HG03045 (cell line): ENCODE measurements at regions not wholly inside any gene's neighbourhood (a gene's known extent, or its start where the extent isn't known, plus 50 kb on each side); places are given as distances from the start of the nearest gene placed in this dataset.

Source experiments
- ATAC-seq: cut with Tn5 transposase; IDR thresholded peaks from one replicate; pipeline ENCODE4 v1.9.1; 2021; ENCODE audit warnings: mild to moderate bottlenecking, moderate library complexity; ENCODE audit not compliant: unreplicated experiment

DNA sequence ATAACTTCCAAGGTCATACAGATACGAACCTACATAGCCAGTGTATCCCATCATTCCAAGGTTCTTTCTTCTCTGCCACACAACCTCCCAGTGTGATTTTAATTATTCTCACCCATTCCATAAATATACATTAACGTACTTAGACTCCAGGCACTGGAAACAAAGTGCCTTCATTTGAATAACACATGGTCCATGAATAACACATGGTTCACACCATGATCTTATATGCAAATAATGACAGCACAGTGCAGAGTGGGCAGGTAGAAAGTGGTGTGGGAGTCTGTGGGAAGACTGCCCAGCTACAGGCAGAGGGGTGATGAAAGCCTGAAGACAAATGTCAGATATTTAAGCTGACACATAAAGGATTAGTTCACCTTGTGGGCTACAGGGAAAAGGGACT lies 425.2 kb downstream of the HACE1 start:
- no peak for ATAC-seq

DNA sequence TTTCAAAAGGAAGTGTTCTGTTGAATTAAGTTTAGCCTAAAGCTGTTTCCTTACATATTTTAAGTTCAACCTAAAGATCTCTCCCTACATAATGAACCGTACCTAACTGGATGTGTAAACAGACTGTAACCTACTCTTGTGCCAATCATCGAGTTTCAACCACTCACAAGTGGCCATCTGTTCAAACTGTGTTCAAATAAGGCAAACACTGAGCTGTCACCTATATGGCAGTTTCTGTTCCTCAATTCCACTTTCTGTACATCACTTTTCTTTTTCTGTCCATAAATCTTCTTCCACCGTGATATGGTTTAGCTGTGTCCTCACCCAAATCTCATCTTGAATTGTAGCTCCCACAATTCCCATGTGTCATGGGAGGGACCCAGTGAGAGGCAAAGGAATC lies 428.6 kb downstream of the HACE1 start:
- no peak for ATAC-seq

DNA sequence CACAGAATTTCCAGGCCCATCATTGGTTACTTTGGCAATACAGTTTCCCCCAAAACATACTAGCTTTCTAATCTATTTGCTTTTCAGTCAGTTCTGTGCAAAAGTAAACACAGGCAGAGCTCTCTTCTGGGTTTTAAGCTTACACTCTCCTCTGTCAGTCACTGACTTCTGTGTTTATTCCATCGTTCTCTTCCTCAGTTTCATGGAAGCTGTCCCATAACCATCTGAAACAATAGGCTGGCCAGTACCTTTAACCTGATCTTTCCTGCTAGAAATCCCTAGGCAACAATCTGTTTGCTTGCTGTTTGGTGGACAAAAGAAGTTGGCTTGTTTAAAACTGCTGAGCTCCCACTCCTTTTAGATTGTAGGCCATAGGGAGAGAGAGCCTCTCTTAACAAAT lies 431.5 kb downstream of the HACE1 start:
- ATAC-seq = no peak

DNA sequence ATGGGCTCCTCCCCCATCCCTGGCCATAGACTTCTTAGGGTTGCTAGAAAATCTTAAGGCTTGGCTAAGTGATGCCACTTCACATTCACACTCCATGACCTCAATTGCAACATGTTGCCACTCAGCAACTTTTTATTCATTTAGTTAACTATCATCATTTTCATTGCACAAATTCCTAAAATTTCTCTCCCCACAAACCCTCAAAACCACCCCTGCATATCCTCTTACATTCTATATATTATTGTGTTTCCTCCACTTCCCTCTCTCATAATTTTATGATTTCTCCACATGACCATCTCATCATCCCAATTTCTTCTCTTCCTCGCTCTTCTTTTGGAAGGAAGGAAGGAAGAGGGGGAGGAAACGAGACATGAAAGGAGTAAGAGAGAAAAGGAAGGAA lies 436.0 kb downstream of the HACE1 start:
- ATAC-seq = no peak

DNA sequence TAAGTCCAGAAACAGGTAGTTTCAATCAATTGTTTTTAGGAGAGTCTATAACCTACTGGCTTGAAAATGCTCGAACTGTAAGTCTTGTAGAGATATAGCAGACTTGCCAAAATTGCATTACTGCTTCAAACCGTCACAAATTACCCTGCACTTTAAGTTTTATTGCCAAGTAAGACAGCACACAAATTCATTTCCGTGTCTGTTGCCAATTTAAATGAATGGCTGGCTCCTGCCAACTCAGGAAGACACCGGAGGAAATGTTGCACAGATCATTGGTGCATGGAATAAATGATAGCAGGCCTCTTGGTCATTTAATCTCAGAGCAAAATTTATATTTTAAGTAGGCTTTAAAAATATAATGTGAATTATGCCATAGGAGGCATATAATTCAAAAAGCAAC lies 438.1 kb downstream of the HACE1 start:
- ATAC-seq = no peak

DNA sequence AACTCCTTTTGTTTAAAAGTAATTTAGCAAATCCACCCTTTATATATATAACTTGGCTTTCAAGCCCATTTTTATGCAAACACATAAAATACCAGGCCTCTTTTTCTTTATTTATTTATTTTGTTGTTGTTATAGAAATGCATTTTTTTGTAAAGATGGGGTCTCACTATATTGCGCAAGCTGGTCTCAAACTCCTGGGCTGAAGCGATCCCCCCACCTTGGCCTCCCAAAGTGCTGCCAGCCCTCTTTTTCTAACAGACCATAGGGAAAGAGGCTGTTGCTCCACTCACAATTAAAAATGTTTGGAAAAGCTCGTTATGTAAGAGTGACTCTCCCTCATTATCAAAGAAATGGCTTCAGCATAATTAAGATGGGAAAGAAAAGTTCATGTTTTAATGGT lies 440.9 kb downstream of the HACE1 start:
- no peak for ATAC-seq

DNA sequence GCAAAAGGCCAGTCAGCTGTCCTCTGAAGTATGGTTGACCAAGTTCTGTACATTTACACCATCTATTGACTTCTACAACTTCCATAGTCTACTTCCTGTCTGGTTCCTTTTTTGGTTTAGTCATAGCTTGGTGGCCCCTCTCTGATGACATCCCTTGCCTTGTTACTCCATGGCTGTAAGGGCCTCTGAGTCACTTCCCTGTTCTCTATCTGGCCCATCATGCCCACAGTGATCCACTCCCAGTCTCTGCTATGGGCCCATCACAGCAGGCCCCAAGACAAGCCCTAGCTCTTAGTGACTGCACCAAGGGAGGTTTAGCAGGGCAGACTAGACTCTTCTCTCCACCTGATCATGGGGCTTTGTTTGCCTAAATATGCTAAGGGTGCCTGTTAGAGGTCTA lies 441.6 kb downstream of the HACE1 start:
- ATAC-seq = no peak

DNA sequence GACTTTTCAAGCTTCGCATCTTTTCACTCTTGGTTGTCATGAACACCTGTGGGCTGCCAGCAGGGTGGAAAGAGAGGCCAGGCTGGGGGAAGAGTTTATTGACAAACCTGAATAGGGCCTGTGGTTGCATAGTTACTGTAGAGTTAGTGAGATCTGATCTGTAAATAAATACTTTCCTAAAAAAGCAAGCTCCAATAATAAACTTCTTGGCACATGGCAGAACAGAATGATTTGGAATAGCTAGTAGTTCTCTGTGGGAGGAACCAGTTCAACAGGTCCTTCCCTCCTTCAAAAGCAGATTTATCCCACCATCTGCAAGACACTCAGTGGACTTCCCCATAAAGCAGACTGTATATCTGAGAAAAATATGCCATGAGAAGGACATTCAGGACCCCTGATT lies 445.0 kb downstream of the HACE1 start:
- ATAC-seq = no peak

DNA sequence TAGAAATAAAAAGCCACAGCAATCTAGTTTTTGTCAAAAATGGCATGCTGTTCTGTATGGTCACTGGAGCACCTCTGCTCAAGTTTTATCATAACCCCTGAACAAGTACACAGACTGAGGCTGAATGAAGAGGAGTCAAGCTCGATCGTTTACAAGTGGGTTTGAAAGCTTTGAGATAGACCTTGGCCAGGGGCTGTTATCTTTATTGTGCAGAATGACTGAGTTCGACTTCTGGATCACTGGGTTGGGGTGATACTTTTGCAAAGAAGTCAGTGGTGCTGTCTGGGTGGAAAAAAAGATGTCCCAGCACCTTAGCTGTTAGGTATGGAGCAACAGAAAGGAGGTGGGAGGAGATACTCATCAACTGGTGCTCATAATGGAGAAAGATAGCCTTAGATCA lies 446.0 kb downstream of the HACE1 start:
- no peak for ATAC-seq

DNA sequence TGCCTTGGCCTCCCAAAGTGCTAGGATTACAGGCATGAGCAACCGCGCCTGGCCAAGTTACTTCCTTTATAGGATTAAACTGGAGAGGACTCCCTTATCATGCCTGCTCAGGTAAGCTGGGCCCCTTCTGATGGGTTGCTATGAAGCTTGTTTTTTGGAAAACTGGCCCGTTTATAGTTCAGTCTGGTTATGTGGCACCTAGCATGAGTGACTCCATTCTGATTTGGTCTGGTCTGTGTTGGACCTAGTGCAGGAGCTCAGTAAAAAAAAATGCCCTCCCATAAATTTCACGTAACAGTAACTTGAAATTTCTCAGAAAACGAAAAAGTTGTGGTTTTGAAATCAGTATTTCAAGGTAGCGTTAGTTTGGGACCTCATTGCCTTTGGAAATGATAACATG lies 448.4 kb downstream of the HACE1 start:
- ATAC-seq = no peak

DNA sequence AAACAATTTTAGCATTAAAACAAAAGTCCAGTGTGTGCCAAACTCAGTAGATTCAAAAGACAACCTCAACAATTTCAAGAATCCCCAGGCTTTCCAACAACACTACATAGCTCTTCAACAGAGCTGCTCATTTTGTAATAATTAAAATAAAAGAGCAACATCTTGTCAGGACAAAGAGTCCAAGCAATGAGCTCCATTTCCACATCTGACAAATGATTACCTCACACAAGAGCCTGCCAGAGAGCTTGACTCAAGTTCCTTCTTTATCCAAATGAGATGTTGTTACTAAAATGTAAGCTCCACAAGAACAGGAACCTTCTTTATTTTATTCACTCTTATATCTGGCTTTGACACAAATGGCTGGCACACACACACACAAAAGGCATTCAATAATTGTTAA lies 449.8 kb downstream of the HACE1 start:
- no peak for ATAC-seq

DNA sequence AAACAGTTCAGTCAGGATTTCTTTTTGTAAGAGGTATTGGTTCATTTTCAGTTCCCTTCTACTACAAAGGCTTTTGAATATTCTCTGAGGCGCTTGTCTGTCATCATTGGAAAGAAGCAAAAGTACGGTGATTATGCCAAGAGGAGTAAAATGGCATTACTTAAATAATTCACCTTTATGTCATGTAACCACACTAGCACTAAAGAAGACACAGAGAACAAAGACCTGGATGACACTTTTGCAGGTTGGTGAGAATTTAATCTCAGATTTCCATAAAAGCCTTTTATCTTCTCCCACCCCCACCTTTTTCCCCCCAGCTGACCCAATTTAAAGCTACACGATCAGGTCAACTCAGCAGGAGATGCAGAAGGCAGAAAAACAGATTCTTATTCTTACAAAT lies 451.8 kb downstream of the HACE1 start:
- ATAC-seq = no peak

DNA sequence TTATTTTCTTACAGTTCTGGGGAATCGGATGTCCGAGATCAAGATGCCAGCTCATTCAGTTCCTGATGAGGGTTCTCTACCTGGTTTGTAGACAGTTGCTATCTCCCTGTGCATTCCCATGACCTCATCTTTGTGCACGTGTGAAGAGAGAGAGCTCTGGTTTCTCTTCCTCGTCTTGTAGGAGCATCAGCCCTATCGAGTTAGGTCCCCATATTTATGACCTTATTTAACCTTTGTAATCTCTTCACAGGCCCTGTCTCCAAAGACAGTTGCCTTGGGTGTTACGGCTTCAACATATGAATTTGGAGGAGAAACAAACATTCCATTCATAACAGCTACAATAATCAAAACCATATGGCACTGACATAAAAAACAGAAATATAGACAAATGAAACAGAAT lies 455.3 kb downstream of the HACE1 start:
- no peak for ATAC-seq

DNA sequence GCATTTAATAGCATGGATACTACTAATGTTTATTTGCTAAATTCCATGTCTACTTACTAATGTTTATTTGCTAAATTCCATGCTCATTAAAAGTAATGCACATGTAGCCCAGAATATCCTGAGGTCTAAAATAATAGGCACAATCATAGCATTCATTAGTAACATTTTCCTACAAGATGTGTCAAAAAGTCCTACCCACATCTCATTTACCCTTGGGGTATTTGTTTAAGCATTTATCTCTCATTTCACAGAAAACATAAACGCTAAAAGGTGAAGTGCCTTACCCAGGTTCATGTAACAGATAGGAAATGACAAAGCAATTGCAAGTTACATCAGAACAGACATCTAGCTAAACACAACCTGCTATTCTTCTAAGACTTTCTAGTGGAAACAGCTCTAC lies 457.1 kb downstream of the HACE1 start:
- no peak for ATAC-seq

DNA sequence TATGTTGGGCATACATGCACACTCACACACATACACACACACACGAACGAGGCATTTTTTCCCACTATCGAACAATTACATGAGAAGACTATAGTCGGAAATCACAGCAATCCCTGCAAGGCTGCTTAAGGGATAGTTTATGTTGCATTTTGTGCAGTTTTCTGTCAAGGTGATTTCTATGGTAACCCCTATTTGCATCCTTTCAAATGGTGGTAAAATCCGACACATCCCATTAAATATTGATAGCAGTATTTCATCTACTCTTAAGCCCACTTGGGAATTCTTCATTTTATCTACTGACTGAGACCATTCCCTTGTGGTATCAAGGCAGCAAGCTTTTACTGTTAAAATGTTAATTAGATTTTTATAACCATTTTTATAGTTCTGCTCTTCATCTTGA lies 457.8 kb downstream of the HACE1 start:
- ATAC-seq = no peak

DNA sequence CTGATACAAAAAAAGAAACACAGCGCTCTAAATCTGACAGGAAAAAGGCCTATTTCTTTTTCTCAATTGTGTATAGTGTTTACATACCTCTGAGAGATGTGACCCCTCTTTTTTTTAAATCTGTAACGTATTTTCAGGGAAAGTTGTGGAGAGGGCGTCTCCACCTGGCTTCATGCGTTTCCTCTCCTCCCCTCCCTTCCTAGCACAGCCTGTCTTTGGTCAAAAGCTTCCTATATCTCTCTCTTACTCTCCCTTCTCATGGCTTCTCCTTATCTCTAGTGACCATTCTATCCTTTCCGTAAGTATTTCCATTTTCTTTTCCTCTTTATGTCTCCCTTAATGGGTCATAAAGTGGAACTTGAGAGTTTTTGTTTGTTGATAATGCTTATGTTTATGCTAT lies 458.9 kb downstream of the HACE1 start:
- ATAC-seq = no peak

DNA sequence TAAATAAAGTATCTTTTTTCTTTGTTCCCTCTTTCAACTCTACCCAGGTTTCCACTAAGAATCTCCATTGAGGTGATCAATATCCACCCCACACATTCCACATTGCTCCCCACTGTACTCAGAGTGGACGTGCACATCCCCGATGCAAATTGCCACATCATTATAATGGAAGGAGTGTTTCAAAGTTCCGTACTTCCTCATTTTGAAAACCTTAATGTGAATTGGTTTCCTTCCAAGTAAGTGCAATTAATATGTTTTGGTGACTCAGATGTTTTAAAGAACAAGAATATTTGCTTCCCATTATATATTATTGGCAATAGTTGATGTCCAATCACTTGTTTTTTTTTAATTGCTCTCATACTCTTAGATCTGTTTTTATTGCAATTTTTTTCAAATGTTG lies 463.6 kb downstream of the HACE1 start:
- no peak for ATAC-seq

DNA sequence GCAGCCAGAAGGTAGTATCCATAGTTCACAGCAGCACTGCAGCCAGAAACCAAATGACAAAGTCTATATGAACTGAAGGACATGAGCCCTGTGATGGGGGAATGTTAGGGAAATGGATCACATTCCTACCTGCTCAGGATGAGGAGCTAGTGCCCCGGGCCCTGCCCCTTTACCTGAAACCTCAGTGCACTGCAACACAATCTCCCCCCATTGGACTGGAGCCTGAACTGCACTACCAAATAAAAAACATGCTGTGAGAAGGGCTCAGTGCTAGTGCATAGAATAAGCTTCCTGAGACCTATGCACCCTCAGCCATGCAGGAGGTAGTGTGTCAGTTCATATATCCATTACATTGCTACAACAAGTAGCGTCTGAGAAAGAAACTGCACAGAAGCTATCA lies 477.8 kb downstream of the HACE1 start:
- ATAC-seq = no peak

DNA sequence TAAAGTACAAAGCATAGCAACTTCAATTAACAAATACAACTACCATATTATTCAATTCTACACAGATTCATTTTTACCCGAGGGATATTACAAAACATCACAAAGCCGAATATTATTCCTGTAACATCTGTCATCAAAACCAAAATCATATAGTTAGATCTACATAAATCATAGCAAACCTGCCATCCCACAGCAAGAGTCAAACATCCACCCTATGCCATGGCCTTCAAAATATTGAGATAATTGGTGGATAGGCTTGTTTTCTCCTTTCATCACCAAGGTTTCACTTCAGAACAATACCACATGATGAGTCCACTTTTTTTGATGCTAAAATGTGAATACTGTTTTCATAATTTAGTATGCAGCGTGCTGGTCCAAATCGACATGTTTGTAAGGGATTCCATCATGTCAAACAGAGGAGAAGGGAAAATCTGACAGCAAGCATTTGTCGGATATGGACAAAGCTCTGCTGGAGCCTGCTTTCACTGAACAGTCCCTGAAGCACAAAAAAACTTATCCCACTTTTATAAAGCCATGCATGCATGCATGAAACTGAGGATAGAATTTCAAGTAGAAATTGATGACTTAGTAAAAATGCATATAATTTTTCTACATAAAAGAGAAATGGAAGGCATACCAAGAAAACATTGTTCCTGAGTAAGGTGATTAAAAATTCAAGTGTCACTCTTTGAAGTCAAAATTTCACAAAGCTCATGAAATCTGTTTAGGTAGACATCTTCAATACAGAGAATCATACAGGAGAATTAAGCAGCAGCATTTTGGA lies 494.1 kb downstream of the HACE1 start:
- ATAC-seq = no peak

DNA sequence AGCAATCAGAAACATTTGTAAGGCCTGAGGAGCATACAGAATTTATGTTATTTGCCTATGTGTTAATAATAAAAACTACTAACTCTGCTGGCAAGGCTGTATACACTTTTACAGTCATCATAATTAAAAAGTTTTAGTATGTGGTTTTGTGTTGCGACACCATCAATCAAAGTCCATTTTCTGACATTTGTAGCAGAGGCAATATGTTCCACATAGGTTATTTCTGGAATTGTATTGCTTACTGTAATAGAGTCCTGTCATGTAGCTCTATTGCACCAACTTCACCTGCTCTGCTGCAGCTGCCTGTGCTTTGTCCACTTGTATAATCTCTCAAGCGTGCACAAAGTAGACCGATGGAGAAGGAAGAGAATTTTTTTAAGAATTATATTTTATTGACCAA lies 501.8 kb downstream of the HACE1 start:
- ATAC-seq = no peak

DNA sequence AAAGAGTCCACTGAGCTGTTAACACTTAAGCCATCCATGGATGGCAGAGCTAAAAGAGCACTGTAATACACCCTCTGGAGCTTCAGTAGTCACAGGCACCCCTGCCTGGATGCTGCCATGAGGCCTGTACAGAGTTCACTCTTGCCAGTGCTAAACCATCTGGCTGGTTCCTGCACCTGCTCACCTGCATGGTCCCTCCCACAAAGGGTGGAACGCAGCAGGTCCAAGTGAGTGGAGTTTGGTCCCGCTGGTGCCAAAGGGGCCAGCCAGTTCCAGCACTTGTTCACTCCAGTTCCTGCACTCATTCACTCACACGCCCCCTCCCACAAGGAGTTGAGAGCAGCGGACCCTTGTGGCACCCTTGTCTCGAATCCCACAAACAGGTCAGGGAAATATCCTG lies 503.5 kb downstream of the HACE1 start:
- no peak for ATAC-seq

DNA sequence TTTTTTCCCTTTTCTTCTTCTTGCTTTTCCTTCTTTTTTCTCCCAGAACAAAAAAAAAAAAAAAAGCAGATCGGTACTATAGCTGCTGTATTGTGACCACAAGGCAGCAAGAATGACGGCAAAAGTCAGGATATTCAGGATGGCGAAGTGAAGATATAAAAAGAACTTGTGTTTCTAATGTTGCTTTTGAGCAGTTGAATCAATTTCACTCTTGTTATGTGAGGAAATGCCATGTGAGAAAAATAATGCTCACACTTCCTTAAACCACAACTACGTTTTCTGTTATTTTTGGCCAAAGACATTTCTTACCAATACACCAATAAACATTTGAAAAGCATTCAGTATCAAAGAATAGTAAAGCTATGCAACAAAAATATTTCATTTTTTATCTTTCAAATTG lies 510.5 kb downstream of the HACE1 start:
- no peak for ATAC-seq

DNA sequence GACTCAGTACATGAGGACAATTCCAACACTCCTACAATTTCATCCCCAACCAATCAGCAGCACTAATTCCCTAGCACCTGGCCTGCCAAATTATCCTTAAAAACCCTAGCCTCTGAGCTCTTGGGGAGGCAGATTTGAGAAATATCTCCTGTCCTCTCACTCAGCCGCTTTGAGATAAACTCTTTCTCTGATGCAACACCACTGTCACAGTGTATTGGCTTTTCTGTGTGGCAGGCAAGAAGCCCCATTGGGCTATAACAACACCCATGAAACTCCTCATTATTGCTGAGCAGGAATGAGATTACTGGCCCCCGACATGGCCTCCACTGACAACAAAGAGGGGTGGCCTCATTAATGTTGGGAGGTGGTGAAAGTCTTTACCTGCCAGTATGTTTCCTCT lies 515.5 kb downstream of the HACE1 start:
- ATAC-seq = no peak
